Pancreas (tissue), 10 donors: ENCODE measurements at regions not wholly inside any gene's neighbourhood (a gene's known extent, or its start where the extent isn't known, plus 50 kb on each side); places are given as distances from the start of the nearest gene placed in this dataset.

ENCODE experiments used
- ATAC-seq, 4 donors: fragments of 200-7000 bp; cut with Tn5 transposase; one replicate each; pipeline versions ENCODE4 v1.8.0 to v1.9.1; 2020; ENCODE audit warnings: mild to moderate bottlenecking in 4 of 4, moderate library complexity in 4 of 4
- DNase-seq, 6 donors: peaks; one replicate each; pipeline ENCODE4 v3.0.0-alpha.2; 2020
- FAIRE-seq: peaks from 2 replicates; lab custom pipeline; 2012; peaks lifted over from hg19 to GRCh38; lab: Jason Lieb, UNC
- H3K27ac ChIP-seq, 4 donors: fragments of 200-600 bp; sonication (generic); 1 replicate in 3 of 4; 2 replicates in 1 of 4; pipeline versions ENCODE4 v1.5.0 to v1.8.0; 2020
- H3K27me3 ChIP-seq, 4 donors: fragments of 200-600 bp; one replicate each; pipeline ENCODE4 v1.8.0; 2021
- H3K36me3 ChIP-seq, 3 donors: fragments of 200-600 bp; sonication (generic) in 1 of 3; one replicate each; pipeline versions ENCODE4 v1.5.0 to v1.8.0; 2020 to 2021
- H3K4me1 ChIP-seq, 3 donors: fragments of 200-600 bp; one replicate each; pipeline ENCODE4 v1.8.0; 2021
- H3K4me3 ChIP-seq, 4 donors: fragments of 200-600 bp; sonication (generic) in 2 of 4; one replicate each; pipeline versions ENCODE4 v1.5.0 to v1.8.0; 2020 to 2021
- H3K9me3 ChIP-seq, 4 donors: fragments of 200-600 bp; one replicate each; pipeline ENCODE4 v1.8.0; 2021
- WGBS, 2 donors: extraction: QIAGEN DNeasy Blood & Tissue Kit; methylation state at CpG; one replicate each; pipeline ENCODE4 v1.1.7; 2013; 5-methylcytosine and 5-hydroxymethylcytosine counted together
- intact Hi-C, 3 donors: fragments of 100-400 bp; cut with DNase I; formaldehyde crosslinking; loops; one replicate each; pipeline versions ENCODE4 v1.11.1 to v1.14.2; 2022
- TF ChIP-seq, protein P1 (sequence below), 4 donors: fragments of 200-600 bp; sonication (generic) in 3 of 4; IDR thresholded peaks; one replicate each; pipeline versions ENCODE4 v1.5.0 to v1.8.0; 2021; ENCODE audit warnings: antibody characterized with exemption in 4 of 4
- donor health status: healthy with polysubstance abuse.
- donor health status: DM: no; HTN: no; CAD: no; lungs with moderate emphysema.
- donor health status: DM: no; HTN: no; CAD: no.
- donor health status: control.
- donor health status: control.
- donor health status: Bipolar disorder and iron deficiency.
- donor health status: DM: yes; HTN: yes; CAD: no.
- donor health status: DM: no; HTN: no; CAD: no.
- donor health status: DM: no; HTN: no; CAD: no.
- donor health status: DM: yes; HTN: yes; CAD: no.

DNA sequence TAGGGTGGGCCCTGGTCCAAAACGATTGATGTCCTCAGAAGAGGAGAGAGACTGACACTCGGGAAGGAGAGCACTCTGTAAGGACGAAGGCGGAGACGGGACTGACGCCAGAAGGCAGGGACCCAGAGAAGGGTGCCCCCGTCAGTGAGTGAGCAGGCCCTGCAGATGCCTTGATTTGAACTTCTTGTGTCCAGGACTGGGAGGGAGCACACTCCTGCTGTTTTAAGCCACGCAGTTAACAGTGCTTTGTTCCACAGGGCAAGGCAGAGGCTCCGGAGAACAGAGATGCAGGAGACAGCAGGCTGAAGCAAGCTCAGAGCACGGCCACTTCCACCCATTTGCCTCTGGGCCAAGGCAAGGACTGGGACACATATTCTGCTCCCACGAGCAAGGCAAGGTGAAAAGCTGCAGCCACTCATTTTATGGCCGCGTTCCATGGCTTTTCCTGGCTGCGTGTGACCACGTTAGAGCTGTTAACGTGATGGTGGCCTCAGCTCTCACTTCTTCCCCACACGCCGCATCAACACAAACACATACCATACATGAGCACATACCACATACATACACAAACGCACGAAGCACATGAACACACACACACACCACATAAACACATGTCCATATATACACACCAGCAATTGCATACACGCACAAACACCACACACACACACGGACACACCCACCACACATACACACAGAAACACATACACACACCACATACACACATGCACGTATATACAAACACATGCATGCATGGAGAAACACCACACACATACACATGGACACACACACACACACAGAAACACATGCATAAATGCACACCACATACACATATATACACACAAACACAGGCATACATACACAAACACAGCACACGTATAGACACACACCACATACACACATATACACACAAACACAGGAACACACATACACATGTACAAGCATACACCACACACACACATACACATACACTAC lies 521.0 kb upstream of the MYT1L start:
- H3K27ac ChIP-seq: no peak overlapping the region
- TF ChIP-seq, protein P1, sequence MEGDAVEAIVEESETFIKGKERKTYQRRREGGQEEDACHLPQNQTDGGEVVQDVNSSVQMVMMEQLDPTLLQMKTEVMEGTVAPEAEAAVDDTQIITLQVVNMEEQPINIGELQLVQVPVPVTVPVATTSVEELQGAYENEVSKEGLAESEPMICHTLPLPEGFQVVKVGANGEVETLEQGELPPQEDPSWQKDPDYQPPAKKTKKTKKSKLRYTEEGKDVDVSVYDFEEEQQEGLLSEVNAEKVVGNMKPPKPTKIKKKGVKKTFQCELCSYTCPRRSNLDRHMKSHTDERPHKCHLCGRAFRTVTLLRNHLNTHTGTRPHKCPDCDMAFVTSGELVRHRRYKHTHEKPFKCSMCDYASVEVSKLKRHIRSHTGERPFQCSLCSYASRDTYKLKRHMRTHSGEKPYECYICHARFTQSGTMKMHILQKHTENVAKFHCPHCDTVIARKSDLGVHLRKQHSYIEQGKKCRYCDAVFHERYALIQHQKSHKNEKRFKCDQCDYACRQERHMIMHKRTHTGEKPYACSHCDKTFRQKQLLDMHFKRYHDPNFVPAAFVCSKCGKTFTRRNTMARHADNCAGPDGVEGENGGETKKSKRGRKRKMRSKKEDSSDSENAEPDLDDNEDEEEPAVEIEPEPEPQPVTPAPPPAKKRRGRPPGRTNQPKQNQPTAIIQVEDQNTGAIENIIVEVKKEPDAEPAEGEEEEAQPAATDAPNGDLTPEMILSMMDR (IDR thresholded peaks at IDR 0.05): no peak
- intact Hi-C loops: no loop called here
- ATAC-seq (no peak), FAIRE-seq (no peak), DNase-seq (no peak)
- H3K36me3 ChIP-seq: no peaks in the 10 kb centered on the region
- no peak overlapping the region for H3K4me3 ChIP-seq
- H3K27me3 ChIP-seq: no peaks in the 10 kb centered on the region
- peaks cover 2 to 4% (median 3%) of the 10 kb centered on the region in 3 donors for H3K4me1 ChIP-seq
- 82 to 88% methylated on average over 24 of the region's 24 CpGs for WGBS, 2 donors
- no peaks in the 10 kb centered on the region for H3K9me3 ChIP-seq

DNA sequence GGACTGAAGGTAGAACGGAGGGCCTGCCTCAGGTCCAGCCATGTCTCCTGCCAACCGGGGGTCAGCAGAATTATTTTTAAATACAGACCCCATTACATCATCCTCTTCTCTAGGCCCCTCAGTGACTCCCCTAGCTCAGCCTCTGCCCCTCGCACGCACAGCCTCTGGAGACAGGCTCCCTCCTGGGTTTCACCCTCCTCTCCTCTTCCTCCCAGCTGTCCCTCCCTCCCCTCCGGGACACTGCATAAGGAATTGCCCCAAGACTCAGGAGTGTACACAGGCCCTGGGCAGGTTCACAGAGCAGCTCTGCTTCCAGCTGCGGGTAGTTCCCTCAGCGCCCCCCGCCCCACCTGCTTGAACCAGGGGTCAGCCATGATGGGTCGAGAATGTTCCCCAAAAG lies 520.2 kb upstream of the MYT1L start:
- 82 to 92% methylated on average over 9 of the region's 9 CpGs for WGBS, 2 donors
- DNase-seq: no peak
- Histone ChIP-seq H3K9me3 (no peaks in the 10 kb centered on the region), H3K4me3 (no peak overlapping the region), H3K27ac (no peak overlapping the region), H3K4me1 (peaks cover 6 to 7% (median 6%) of the 10 kb centered on the region in 3 donors), H3K36me3 (no peaks in the 10 kb centered on the region), H3K27me3 (no peaks in the 10 kb centered on the region)
- intact Hi-C loops: no loop called here
- ATAC-seq: no peak
- TF ChIP-seq, protein P1 (IDR thresholded peaks at IDR 0.05): no peak
- FAIRE-seq: no peak

DNA sequence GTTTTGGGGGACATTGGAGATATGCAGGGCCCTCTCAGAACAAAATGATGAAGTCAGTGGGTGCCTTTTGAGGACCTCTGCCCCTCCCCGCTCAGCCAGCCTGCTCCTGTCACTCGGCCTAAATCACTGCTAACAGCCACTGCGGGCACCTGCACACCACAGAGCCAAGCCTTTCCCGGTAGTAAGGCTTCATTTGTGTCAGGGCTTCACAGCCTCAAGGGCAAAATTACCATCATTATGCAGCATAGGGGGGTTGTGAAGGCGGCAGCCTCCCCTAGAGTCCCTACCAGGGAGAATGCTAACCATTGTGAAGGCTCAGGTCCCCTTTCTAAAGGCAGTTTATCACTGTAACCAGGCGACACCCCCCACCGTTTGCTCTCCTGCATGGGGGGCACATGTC lies 519.8 kb upstream of the MYT1L start:
- no peak overlapping the region for H3K27ac ChIP-seq
- TF ChIP-seq, protein P1 (IDR thresholded peaks at IDR 0.05): no peak
- H3K4me1 ChIP-seq: peaks cover 7 to 10% (median 9%) of the 10 kb centered on the region in 3 donors
- H3K9me3 ChIP-seq: no peaks in the 10 kb centered on the region
- H3K27me3 ChIP-seq: no peaks in the 10 kb centered on the region
- 75 to 84% methylated on average over 7 of the region's 7 CpGs for WGBS, 2 donors
- intact Hi-C loops: no loop called here
- no peaks in the 10 kb centered on the region for H3K36me3 ChIP-seq
- H3K4me3 ChIP-seq: no peak overlapping the region
- no peak for ATAC-seq
- no peak for FAIRE-seq
- no peak for DNase-seq

DNA sequence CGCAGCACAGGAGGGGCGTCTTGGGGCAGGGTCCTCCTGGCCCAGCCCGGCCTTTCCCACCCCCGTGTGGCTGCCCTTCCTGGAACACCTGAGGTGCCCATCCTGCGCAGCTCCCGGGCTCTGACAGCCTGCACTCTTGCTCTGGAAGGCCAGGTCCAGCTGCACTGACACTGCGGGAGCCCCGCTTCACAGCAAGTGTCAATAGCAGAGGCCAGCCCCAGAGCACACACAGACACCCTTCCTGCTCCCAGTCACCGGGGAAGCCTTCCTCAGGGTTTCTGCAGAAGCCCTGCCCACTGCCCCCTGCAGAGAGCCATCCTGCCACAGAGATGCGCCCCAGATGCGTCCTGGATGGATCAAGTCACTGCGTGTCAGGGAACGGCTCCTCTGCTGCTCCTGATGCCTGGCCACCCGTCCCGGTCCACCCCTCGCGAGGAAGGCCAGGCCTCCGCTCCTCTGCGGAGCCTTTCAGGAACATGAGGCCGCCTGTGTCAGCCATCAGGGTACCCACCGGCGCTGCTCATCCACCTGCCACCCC lies 519.2 kb upstream of the MYT1L start:
- Histone ChIP-seq H3K36me3 (no peaks in the 10 kb centered on the region), H3K4me1 (peaks cover 7 to 12% (median 9%) of the 10 kb centered on the region in 3 donors), H3K4me3 (no peak overlapping the region), H3K27me3 (no peaks in the 10 kb centered on the region), H3K27ac (no peak overlapping the region), H3K9me3 (no peaks in the 10 kb centered on the region)
- WGBS, 2 donors: 92 to 94% methylated on average over 22 of the region's 22 CpGs
- intact Hi-C loops: no loop called here
- DNase-seq (no peak), FAIRE-seq (no peak), ATAC-seq (no peak)
- TF ChIP-seq, protein P1 (IDR thresholded peaks at IDR 0.05): no peak
